HEK293 (cell line): ENCODE measurements at regions not wholly inside any gene's neighbourhood (a gene's known extent, or its start where the extent isn't known, plus 50 kb on each side); places are given as distances from the start of the nearest gene placed in this dataset.

ENCODE experiments used
- OSR2 ChIP-seq: fragments of 450-650 bp; formaldehyde crosslinking; IDR thresholded peaks from 2 replicates; pipeline ENCODE4 v1.5.1; 2016; ENCODE audit warnings: missing biosample characterization, missing genetic modification characterization
- SCRT1 ChIP-seq: fragments of 450-650 bp; formaldehyde crosslinking; IDR thresholded peaks from 2 replicates; pipeline ENCODE4 v1.5.1; 2016; ENCODE audit warnings: missing biosample characterization, missing genetic modification characterization, borderline replicate concordance
- SP2 ChIP-seq: fragments of 450-650 bp; formaldehyde crosslinking; IDR thresholded peaks from 2 replicates; pipeline ENCODE4 v1.5.1; 2016; ENCODE audit warnings: missing biosample characterization, missing genetic modification characterization
- YY1 ChIP-seq: fragments of 450-650 bp; formaldehyde crosslinking; IDR thresholded peaks from 2 replicates; pipeline ENCODE4 v1.5.1; 2018; ENCODE audit warnings: missing biosample characterization, missing genetic modification characterization
- ZNF184 ChIP-seq: fragments of 450-650 bp; IDR thresholded peaks from 2 replicates; pipeline ENCODE4 v1.5.1; 2018; ENCODE audit warnings: missing biosample characterization, mild to moderate bottlenecking, missing genetic modification characterization
- ZNF292 ChIP-seq: fragments of 450-650 bp; formaldehyde crosslinking; IDR thresholded peaks from 2 replicates; pipeline ENCODE4 v1.5.1; 2016; ENCODE audit warnings: low read depth, missing biosample characterization, missing genetic modification characterization, borderline replicate concordance
- ZNF776 ChIP-seq: fragments of 450-650 bp; formaldehyde crosslinking; IDR thresholded peaks from 2 replicates; pipeline ENCODE4 v1.5.0; 2017; ENCODE audit warnings: missing biosample characterization, missing genetic modification characterization, borderline replicate concordance
- TF ChIP-seq, protein P1 (sequence below): fragments of 450-650 bp; formaldehyde crosslinking; IDR thresholded peaks from 2 replicates; pipeline ENCODE4 v1.5.1; 2016; ENCODE audit warnings: missing biosample characterization, missing genetic modification characterization

DNA sequence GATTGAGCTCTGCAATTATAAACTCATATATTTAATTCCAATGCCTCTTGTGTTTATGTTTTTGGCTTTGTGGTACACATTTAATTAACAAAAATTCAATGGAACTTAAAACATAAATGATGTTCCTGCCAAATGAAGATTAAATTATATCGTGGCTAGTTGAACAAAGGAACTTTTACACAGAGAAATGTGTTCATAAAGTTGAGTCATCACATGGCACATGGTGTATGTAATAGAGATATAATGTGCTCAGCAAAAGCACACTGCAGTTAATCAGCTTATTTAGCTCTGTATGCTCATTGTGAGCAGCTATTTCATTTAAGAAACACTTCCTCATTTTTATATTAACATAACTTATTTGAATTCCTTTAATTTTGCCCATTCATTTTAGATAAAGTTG lies 1295.6 kb upstream of the CITED2 start:
- TF ChIP-seq, protein P1, sequence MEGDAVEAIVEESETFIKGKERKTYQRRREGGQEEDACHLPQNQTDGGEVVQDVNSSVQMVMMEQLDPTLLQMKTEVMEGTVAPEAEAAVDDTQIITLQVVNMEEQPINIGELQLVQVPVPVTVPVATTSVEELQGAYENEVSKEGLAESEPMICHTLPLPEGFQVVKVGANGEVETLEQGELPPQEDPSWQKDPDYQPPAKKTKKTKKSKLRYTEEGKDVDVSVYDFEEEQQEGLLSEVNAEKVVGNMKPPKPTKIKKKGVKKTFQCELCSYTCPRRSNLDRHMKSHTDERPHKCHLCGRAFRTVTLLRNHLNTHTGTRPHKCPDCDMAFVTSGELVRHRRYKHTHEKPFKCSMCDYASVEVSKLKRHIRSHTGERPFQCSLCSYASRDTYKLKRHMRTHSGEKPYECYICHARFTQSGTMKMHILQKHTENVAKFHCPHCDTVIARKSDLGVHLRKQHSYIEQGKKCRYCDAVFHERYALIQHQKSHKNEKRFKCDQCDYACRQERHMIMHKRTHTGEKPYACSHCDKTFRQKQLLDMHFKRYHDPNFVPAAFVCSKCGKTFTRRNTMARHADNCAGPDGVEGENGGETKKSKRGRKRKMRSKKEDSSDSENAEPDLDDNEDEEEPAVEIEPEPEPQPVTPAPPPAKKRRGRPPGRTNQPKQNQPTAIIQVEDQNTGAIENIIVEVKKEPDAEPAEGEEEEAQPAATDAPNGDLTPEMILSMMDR (tag by site-specific recombination) = no peak
- TF ChIP-seq ZNF776 (tag by site-specific recombination) (no peak), OSR2 (tag by site-specific recombination) (no peak), SP2 (no peak), SCRT1 (no peak), ZNF292 (tag by site-specific recombination) (no peak), YY1 (tag by site-specific recombination) (no peak), ZNF184 (no peak)
